GM12874 (cell line): ENCODE measurements at regions not wholly inside any gene's neighbourhood (a gene's known extent, or its start where the extent isn't known, plus 50 kb on each side); places are given as distances from the start of the nearest gene placed in this dataset.

ENCODE experiments used
- CTCF ChIP-seq: IDR thresholded peaks from 2 replicates; pipeline ENCODE4 v1.5.1; 2011; ENCODE audit warnings: low read depth, mild to moderate bottlenecking, control low read depth, low read length, moderate library complexity; ENCODE audit not compliant: insufficient read depth

DNA sequence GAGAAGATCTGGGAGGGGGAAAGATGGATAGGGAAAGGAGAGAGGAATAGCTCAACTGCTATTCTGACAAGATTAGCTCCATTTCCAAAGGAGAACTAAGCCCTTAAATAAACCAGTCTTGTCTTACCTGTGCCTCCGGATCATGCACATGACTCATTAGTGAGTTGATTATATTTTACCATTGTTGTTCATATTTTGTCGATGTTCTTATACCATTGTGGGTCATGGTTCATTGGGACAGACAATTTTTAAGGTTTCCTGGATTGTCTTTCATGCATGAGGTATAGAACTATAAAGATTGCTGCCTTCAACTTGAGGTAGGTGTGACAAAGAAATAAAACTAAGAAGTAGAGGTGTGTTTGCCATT lies 243.0 kb upstream of the ATP2B1 start:
- TF ChIP-seq CTCF, result no peak

DNA sequence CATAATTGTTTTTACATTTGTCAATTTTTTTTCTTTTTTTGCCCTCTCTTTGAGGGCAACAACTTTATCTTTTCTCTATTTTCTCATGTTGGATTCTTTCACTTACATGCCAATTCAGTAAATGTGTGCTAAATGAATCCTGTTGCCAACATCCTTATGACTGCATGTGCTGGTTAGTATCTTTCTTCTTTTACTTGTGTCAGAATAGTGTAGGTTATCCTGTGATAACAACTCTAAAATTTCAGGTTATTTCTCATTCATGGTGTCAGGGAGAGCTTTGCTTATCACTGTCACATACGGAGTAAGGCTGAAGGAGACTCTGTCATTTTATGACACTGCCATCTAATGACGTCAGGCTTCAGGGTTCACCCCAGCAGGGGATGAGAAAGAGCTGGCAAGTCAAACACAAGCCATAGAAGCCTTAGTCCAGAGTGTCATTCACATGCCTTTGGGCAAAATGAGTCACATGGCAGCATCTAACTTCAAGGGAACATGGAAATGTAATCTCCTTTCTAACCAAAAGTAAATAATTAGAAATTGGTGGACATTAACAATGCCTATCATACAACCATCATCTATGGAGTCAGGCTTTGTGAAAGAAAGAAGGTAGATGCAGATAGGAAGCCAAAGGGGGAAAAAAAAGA lies 242.5 kb upstream of the ATP2B1 start:
- TF ChIP-seq CTCF, result no peak

DNA sequence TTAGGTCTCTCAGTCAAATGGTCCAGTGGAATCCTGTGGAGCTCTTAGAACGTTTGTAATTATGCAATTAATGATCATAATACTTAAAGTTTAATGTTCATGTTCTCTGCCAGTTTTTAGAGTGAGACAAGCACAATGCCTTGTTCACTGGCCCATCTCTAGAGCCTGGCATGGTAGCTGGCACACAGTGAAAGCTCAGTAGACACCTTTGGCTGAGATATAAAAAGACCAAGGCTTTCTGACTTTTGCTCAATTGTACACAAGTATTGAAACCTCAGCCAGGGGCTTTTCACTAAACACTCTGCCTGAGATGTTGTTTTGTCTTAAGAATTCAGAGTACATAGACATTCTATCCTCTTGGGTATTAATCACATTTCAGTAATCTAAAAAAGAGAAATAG lies 241.8 kb upstream of the ATP2B1 start:
- no peak for TF ChIP-seq CTCF

DNA sequence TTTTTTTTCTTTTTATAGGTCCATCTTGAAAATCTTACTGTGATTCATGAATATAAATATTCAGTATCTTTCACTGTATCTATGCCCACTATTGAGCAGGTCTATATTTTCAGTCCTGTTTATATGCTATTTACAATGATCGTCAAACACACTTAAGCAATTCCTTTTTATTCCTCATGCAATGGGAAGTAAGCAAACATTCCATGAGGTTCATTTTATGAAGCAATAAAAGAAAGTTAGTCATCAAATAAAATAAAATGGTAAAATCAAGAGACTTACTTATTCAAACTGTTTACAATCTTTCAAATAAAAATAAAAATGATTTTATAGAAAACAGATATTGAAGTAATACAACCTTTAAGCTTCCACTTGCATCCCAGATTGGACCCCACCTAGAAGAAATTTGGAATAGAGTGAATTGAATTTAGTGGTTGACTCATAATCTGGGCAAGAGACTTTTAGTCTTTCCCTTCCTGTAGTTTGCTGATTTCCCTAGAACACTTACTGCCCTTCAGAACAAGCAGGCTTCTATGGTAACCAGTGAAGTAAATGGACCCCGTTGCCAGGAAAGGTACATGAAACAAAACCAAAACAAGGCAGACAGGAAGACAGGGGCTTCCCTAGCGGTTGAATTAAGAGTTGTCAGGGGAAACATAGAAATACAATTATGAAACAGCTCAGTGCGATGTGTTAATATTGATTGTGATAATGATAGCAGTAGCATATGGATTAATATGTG lies 241.0 kb upstream of the ATP2B1 start:
- TF ChIP-seq CTCF, result peak; percentile 32; the same call in 1 of the 2 replicates

GRCh38 chr12:89948271-89949175 lies 239.9 kb upstream of the ATP2B1 start:
- no peak for TF ChIP-seq CTCF

DNA sequence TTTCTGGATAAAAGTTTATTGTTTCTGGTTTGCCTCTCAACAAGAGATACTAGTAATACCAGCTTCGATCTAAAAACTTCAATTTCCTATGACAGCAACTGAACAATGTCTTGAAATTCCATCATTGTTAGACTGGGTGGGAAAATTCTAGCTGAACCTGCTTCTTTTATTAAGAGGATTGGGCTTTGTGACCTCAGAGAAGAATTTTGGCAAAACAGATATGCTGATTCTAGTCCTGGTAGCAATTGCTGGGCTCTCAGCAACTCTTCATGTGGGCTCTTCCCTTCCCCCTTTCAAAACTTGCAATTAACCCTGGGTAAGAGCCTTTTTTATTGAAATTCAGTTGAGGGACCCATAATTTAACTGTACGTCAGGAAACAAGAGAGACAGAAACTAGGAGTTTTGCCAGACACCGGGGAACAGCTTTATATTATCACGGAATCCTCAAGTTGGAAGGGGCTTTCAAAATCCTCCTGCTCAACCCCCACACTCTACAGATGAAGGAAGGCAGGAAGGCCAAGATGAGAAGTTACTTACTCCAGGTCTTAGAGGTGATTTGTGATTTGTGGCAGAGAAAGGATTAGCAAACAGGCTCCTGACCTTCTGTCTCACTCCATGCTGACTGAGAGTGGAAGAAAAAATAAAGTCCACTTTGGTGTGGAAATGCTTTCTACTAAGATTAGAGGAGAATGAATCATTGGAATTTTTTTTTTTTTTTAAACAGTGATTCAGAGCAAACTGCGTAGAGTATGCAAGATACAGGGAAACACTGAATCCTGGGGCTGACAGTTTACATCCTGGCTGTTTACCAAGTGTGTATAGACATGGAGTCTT lies 239.0 kb upstream of the ATP2B1 start:
- TF ChIP-seq CTCF, result no peak
